Fibroblast of skin of scalp (primary cell): ENCODE measurements at regions not wholly inside any gene's neighbourhood (a gene's known extent, or its start where the extent isn't known, plus 50 kb on each side); places are given as distances from the start of the nearest gene placed in this dataset.
A peak's percentile ranks its signal among the peaks of the same experiment; 100 is the strongest.

ENCODE experiments used
- DNase-seq: peaks from one replicate; pipeline ENCODE4 v3.0.0-alpha.2; 2013

GRCh38 chr17:14760212-14760611, 459.3 kb downstream of the HS3ST3B1 start:
- DNase-seq = no peak

GRCh38 chr17:14759325-14759724, 458.4 kb downstream of the HS3ST3B1 start:
- no peak for DNase-seq

- DNase-seq = no peak
These were observed 455.6 kb downstream of the HS3ST3B1 start for GRCh38 chr17:14756479-14756878.

- peak; percentile 44 for DNase-seq
These were observed 454.1 kb downstream of the HS3ST3B1 start for GRCh38 chr17:14755002-14755401.

DNA sequence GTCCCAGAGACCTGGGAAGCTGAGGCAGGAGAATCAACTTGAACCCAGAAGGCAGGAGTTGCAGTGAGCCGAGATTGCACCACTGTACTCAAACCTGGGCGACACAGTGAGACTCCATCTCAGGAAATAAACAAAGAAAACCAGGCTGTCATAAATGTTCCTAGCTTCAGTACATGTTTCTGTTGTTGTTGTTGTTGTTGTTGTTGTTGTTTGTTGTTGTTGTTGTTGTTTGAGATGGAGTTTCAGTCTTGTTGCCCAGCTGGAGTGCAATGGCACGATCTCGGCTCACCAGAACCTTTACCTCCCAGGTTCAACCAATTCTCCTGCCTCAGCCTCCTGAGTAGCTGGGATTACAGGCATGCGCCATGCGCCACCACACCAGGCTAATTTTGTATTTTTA, 452.5 kb downstream of the HS3ST3B1 start:
- no peak for DNase-seq

- DNase-seq = peak; percentile 58
These were observed 451.1 kb downstream of the HS3ST3B1 start for GRCh38 chr17:14752011-14752410.

DNA sequence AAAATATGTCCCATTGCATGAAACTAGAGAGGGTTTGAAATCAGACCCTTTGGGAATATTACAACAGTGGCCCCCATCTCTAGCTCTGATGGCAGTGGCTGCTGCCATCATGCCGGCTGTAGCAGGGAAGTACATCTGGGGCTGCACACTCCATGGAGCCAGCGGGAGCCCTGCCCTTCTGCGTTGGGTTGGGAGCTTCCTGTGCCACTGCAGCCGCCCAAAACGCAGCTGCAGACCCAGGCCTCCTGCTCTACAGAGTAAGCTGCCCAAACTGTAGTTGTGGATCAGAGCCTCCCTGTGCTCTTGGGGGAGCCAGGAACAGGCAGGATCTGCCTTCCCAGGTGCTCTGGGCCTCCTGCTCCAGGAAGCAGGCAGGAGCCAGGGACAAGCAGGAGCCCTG, 450.0 kb downstream of the HS3ST3B1 start:
- DNase-seq = no peak

DNA sequence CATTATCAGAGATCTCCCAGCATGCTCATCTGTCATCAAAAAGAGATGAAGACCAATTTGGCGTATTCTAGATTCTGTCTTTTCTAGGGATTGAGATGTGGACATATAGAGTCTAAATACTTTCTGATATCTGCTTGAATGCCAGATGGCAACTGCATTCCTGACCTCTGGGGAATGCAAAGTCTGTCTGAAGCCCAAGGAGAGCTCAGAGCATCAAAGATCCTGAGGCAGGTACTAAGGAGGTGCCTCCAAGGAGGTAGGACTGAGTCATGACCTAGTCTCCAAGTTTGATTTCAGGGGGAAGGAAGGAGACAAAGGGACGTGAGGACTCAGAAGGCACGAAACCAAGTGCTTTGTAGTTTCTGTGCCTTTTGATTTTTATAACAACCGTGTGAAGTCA, 448.4 kb downstream of the HS3ST3B1 start:
- no peak for DNase-seq

- DNase-seq = no peak
These were observed 447.3 kb downstream of the HS3ST3B1 start for GRCh38 chr17:14748036-14748710.

DNA sequence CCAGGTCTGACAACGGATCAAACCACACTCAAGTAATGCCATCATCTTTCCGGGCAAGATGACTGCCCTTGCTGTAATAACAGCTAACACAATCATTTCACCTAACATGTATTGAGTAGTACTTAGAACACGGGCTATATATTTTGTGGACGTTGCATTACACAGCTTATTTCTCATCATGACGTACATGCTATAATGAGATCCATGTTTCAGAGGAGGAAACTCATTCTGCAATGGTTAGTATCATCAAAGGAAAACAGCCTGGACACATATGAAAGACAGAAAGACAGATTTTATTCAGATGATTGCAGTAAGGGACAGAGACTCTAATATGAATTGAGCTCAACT, 446.7 kb downstream of the HS3ST3B1 start:
- DNase-seq = peak; percentile 63

DNA sequence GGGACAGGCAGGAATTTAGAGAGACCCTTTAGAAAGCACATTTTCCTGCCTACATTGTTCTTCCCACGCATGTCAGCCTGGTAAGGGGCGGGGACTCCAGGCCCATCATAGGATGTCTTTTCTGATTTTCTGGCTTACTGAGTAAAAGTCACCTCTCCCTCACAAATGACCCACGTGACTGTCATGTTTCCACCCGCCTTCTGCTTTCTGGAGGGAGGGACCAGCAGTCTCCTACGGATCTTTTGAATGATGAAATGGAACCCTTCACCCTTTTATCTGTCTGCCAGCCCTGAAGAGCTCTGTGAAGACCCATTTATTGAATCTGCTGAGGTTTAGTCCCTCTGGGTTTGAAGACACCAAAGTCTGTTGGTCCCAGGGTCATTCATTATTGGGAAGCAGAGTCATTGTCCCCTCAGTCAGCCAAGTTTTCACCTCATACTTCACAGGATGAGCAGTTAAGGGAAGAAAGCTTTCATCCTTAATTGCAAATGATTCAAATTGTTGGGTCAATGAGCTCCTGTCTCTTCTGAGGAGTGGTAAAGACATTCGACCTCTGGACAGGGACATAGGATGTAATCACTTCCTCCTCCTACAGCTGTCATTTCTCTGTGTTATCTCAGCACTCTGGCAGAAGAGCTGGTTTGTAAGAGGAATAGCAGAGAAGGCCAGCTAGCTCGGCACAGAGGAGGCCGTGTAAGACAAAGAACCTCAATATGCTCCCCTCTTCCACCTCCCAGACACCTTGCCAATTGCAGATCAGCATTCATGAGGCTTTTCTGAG, 446.1 kb downstream of the HS3ST3B1 start:
- no peak for DNase-seq

GRCh38 chr17:14745541-14745940, 444.7 kb downstream of the HS3ST3B1 start:
- DNase-seq = peak; percentile 53

DNA sequence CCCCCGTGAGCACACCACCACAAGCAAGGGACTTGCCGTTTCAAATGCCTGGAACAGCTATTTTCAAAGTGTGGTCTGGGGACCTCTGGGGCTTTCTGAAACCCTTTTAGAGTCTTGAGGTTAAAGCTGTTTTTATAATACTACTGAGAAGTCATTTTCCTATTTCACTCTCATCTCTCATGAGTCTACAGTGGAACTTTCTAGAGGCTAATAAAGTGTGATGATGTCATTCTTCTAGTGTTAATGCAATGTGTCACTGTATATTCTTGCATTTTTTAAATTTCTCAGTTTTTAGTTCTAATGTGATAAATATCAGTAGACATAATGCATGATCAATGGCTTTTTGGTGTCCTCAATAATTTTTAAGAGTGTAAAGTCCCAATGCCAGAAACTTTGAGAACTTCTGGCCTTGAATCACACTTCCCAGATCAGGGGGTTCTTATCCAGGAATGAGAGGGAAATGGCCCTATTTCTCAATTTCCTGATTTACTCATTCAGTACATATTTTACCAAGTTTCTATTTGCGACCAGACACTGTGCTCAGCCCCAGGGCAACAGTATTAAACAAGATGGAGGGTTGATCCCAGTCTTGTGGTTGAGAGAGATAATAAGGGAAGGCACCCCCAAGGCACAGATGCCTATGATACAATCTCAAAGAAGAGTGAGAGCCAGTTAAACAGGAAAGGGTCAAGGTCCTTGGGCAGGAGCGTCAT, 444.0 kb downstream of the HS3ST3B1 start:
- DNase-seq = peak; percentile 69

DNA sequence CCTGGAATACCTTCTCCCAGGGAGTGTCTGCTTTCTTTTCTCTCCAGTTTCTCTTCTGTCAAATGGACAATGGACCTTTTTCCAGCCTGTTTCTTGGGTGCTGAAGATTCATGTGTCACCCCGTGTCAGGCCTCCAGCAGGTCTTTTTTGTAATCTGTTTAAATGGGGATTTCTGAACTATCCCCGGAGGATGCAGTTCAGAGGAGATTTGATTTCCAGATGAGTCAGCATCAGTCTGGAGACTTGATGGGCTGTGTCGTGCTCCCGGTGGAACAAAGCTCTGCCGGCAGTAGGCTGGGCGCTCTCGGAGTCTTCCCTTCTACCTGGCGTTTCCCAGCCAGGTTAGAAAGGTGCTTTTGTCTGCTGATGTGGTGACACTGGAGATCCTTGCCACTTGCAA, 440.6 kb downstream of the HS3ST3B1 start:
- DNase-seq = peak; percentile 41

DNA sequence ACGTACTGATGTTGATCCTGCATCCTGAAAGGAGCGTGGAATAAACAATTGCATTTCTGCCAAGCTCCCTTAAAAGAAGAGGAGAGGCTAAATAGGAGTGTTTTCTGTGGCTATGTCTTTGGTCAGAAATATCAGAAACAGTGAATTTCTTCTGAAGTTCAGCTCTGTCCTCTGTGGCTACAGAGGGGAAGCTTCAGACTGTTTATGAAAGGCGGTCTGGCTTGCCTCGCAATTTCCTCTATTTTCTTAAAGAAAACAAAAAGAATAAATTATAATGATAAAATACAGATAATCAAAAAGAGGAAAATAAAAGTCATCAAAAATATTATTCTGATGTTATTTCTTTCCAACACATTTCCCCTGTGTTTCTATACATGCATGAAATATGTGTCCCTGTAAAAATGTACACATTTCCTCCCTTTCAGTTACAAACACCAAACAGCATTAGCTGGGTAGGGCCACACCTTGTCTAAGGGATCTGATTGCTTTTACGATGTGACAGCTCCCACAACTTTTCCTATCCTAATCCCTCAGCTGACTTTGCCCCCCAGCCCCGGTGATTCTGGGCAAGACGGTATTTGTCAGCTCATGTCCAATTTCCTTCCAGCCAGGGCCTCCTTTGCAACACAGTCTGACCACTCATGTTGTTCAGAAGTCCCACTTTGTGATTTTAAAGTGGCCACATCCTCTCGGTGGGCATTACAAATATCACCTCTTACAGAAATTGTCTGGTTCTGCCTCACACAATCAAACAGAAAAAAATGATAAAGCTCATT, 439.0 kb downstream of the HS3ST3B1 start:
- DNase-seq = no peak

GRCh38 chr17:14738652-14738988, 437.7 kb downstream of the HS3ST3B1 start:
- no peak for DNase-seq

DNA sequence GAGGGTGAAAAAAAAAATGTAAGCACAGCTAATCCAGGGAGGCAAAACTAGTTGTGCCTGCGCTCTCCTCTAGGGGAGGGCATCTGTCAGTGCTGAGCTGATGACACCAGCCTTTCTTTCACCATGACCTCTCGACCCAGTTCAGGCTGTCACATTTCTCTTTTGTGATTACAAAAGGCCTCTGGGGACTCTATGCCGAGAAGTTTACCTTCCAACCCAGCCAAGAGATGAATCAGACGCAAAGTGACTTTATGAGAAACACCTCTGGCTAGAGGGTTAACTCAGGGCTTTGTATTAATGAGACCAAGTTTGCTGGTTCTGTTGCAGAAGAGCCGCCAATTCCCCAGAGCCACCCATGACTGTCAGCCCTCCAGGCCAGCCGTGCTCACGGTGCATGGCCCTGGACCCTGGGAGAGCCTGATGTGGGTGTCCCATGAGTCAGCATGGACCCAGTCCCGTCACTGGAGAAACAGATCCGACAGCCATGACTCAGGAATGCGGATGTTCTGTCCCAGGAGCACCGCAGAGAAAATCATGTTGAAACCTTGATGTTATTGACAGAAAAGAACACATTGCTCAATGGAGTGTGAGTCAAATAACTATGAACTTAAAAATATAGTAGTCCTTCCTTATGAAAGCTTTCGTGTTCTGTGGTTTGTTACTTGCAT, 437.2 kb downstream of the HS3ST3B1 start:
- peak; percentile 100 for DNase-seq

- DNase-seq = no peak
These were observed 435.8 kb downstream of the HS3ST3B1 start for GRCh38 chr17:14736631-14737030.

- DNase-seq = no peak
These were observed 432.5 kb downstream of the HS3ST3B1 start for GRCh38 chr17:14733376-14733775.

GRCh38 chr17:14732211-14732610, 431.3 kb downstream of the HS3ST3B1 start:
- DNase-seq = no peak

- no peak for DNase-seq
These were observed 430.7 kb downstream of the HS3ST3B1 start for GRCh38 chr17:14731591-14731990.

DNA sequence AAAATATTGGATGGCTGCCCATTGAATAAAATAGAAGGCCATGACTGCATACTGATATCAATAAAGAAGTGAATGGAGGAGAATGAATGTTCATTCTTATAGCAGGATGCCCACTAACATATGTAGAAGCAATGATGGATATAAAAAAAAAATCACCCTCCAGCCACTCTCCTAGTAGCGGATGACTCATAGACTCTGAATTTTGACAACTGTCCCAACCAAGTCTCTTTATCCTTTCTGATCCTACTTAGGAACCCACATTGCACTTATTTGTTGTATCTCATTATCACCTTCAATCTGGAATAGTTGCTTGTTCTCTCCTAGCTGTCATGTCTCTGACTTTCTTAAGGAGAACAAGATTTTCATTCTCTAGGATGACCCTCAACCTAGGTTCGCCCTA, 429.9 kb downstream of the HS3ST3B1 start:
- DNase-seq = peak; percentile 46
